Astrocyte (in vitro differentiated cells and primary cell): ENCODE measurements at regions not wholly inside any gene's neighbourhood (a gene's known extent, or its start where the extent isn't known, plus 50 kb on each side); places are given as distances from the start of the nearest gene placed in this dataset.

Experiments
- EZH2 ChIP-seq: IDR thresholded peaks from 2 replicates; pipeline ENCODE4 v1.6.1; 2012; ENCODE audit warnings: mild to moderate bottlenecking, low read length, inconsistent platforms; ENCODE audit not compliant: insufficient read depth
- TF ChIP-seq, protein P1 (sequence below): IDR thresholded peaks from 2 replicates; pipeline ENCODE4 v1.5.1; 2011; ENCODE audit warnings: low read depth, mild to moderate bottlenecking, inconsistent platforms, low read length, moderate library complexity; ENCODE audit not compliant: insufficient read depth

DNA sequence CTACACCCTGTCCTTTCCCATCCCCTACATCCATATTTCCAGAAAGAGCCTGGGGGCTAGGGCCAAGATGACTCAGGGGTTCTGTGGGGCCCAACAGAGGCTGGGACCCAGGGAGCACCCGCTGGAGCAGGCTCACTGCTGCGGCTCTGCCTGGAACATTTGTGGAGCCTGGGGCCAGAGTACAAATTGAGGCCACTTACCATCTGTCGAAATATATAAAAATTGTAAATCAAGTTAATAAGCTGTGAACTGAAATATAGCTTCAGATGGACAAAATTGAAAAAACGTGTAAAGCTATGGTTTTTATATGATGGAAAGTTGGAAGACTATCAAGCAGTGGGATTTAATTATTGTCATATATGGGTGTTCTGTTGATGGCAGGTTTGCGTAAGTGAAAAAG is 82.9 kb upstream of the ATXN1 start:
- TF ChIP-seq, protein P1, sequence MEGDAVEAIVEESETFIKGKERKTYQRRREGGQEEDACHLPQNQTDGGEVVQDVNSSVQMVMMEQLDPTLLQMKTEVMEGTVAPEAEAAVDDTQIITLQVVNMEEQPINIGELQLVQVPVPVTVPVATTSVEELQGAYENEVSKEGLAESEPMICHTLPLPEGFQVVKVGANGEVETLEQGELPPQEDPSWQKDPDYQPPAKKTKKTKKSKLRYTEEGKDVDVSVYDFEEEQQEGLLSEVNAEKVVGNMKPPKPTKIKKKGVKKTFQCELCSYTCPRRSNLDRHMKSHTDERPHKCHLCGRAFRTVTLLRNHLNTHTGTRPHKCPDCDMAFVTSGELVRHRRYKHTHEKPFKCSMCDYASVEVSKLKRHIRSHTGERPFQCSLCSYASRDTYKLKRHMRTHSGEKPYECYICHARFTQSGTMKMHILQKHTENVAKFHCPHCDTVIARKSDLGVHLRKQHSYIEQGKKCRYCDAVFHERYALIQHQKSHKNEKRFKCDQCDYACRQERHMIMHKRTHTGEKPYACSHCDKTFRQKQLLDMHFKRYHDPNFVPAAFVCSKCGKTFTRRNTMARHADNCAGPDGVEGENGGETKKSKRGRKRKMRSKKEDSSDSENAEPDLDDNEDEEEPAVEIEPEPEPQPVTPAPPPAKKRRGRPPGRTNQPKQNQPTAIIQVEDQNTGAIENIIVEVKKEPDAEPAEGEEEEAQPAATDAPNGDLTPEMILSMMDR, result no peak
- TF ChIP-seq EZH2, result no peak
